KMS-11 (cell line): ENCODE measurements at regions not wholly inside any gene's neighbourhood (a gene's known extent, or its start where the extent isn't known, plus 50 kb on each side); places are given as distances from the start of the nearest gene placed in this dataset.

Experiments
- H2AFZ ChIP-seq: fragments of 200-600 bp; sonication (generic); 2 replicates; pipeline ENCODE4 v1.6.1; 2016; ENCODE audit warnings: antibody characterized with exemption, mixed run types, low read depth
- H3K27ac ChIP-seq: fragments of 200-600 bp; sonication (generic); 2 replicates; pipeline ENCODE4 v1.6.1; 2016; ENCODE audit warnings: mild to moderate bottlenecking, mixed run types
- H3K27me3 ChIP-seq: fragments of 200-600 bp; sonication (generic); 2 replicates; pipeline ENCODE4 v1.6.1; 2017; ENCODE audit warnings: mild to moderate bottlenecking, low read depth, mixed run types, moderate library complexity; ENCODE audit not compliant: insufficient read depth
- H3K36me3 ChIP-seq: fragments of 200-600 bp; sonication (generic); 2 replicates; pipeline ENCODE4 v1.6.1; 2017; ENCODE audit warnings: mild to moderate bottlenecking, mixed run types; ENCODE audit not compliant: insufficient read depth
- H3K4me1 ChIP-seq: fragments of 200-600 bp; sonication (generic); 2 replicates; pipeline ENCODE4 v1.6.1; 2016; ENCODE audit warnings: mild to moderate bottlenecking, low read depth, mixed run types; ENCODE audit not compliant: poor library complexity, severe bottlenecking
- H3K4me2 ChIP-seq: fragments of 200-600 bp; sonication (generic); 2 replicates; pipeline ENCODE4 v1.7.0; 2016; ENCODE audit warnings: mild to moderate bottlenecking, mixed run types
- H3K4me3 ChIP-seq: fragments of 200-600 bp; sonication (generic); IDR thresholded peaks from 2 replicates; pipeline ENCODE4 v1.6.1; 2017; ENCODE audit warnings: low read depth, low read length, mixed read lengths; ENCODE audit not compliant: insufficient read depth
- H3K79me2 ChIP-seq: fragments of 200-600 bp; sonication (generic); 2 replicates; pipeline ENCODE4 v1.6.1; 2016; ENCODE audit warnings: low read depth, mixed run types; ENCODE audit not compliant: insufficient read depth
- H3K9ac ChIP-seq: fragments of 200-600 bp; sonication (generic); 2 replicates; pipeline ENCODE4 v1.6.1; 2016; ENCODE audit warnings: mild to moderate bottlenecking, mixed run types
- H4K20me1 ChIP-seq: fragments of 200-600 bp; sonication (generic); 2 replicates; pipeline ENCODE4 v1.6.1; 2016; ENCODE audit warnings: mild to moderate bottlenecking, mixed run types; ENCODE audit not compliant: insufficient read depth
- TF ChIP-seq, protein P1 (sequence below): fragments of 200-600 bp; sonication (generic); conservative IDR thresholded peaks from 2 replicates; pipeline ENCODE4 v1.6.1; 2017; ENCODE audit warnings: low read depth, mild to moderate bottlenecking, antibody characterized with exemption, low read length, moderate library complexity, mixed read lengths

DNA sequence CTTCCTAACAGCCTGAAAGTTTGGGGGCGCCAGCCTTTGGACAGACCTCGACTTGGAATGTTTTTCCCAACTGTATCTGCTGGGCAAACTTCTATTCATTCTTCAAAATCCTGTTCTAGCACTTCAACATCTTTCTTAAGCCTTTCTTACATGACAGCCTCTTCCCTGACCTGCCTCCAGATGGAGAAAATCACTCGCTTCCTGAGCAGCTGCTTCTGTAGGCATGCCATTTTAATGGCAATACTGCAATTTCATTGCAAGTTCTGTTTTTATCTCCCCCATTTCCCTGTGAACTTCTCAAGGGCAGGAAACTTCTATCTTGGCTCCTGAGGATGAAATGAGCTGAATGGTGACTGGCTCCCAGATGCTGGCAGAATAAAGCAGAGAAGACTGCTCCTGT is 128.8 kb upstream of the ASIC2 start:
- H2AFZ ChIP-seq, result no peak overlapping the region
- TF ChIP-seq, protein P1, sequence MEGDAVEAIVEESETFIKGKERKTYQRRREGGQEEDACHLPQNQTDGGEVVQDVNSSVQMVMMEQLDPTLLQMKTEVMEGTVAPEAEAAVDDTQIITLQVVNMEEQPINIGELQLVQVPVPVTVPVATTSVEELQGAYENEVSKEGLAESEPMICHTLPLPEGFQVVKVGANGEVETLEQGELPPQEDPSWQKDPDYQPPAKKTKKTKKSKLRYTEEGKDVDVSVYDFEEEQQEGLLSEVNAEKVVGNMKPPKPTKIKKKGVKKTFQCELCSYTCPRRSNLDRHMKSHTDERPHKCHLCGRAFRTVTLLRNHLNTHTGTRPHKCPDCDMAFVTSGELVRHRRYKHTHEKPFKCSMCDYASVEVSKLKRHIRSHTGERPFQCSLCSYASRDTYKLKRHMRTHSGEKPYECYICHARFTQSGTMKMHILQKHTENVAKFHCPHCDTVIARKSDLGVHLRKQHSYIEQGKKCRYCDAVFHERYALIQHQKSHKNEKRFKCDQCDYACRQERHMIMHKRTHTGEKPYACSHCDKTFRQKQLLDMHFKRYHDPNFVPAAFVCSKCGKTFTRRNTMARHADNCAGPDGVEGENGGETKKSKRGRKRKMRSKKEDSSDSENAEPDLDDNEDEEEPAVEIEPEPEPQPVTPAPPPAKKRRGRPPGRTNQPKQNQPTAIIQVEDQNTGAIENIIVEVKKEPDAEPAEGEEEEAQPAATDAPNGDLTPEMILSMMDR, result no peak

DNA sequence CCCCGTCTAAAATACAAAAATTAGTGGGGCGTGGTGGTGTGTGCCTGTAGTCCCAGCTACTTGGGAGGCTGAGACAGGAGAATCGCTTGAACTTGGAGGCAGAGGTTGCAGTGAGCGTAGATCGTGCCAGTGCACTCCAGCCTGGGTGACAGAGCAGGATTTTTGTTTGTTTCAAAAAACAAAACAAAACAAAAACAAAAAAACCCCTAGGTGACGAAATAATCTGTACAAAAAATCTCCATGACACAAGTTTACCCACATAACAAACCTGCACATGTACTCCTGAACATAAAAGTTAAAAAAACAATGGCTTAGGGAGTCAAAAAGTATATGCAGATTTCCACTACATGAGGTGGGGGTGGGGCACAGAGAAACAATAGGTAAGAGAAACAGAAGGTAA is 140.5 kb upstream of the ASIC2 start:
- Histone ChIP-seq H3K9ac (no peak overlapping the region), H3K4me2 (no peak overlapping the region), H3K27me3 (no peaks in the 10 kb centered on the region), H3K27ac (no peak overlapping the region), H3K79me2 (no peaks in the 10 kb centered on the region), H3K36me3 (no peaks in the 10 kb centered on the region), H2AFZ (no peak overlapping the region), H3K4me3 (no peak overlapping the region), H3K4me1 (no peaks in the 10 kb centered on the region), H4K20me1 (no peaks in the 10 kb centered on the region)
- TF ChIP-seq, protein P1, result no peak

More for the DNA sequence above, 128.8 kb upstream of the ASIC2 start:
- Histone ChIP-seq H3K27me3 (no peaks in the 10 kb centered on the region), H3K9ac (no peak overlapping the region), H3K27ac (no peak overlapping the region), H4K20me1 (no peaks in the 10 kb centered on the region), H3K4me1 (no peaks in the 10 kb centered on the region), H3K4me3 (no peak overlapping the region), H3K36me3 (no peaks in the 10 kb centered on the region), H3K79me2 (no peaks in the 10 kb centered on the region), H3K4me2 (no peak overlapping the region)

GRCh38 chr17:33434841-33435240 is 141.7 kb upstream of the ASIC2 start:
- H4K20me1 ChIP-seq, result no peaks in the 10 kb centered on the region
- H3K4me2 ChIP-seq, result no peak overlapping the region
- H3K9ac ChIP-seq, result no peak overlapping the region
- no peak overlapping the region for H2AFZ ChIP-seq
- H3K4me3 ChIP-seq, result no peak overlapping the region
- no peaks in the 10 kb centered on the region for H3K27me3 ChIP-seq
- no peak overlapping the region for H3K27ac ChIP-seq
- H3K79me2 ChIP-seq, result no peaks in the 10 kb centered on the region
- TF ChIP-seq, protein P1, result no peak
- no peaks in the 10 kb centered on the region for H3K4me1 ChIP-seq
- no peaks in the 10 kb centered on the region for H3K36me3 ChIP-seq

GRCh38 chr17:33435721-33436301 is 142.7 kb upstream of the ASIC2 start:
- no peaks in the 10 kb centered on the region for H3K36me3 ChIP-seq
- no peak overlapping the region for H3K4me2 ChIP-seq
- no peaks in the 10 kb centered on the region for H4K20me1 ChIP-seq
- H3K27ac ChIP-seq, result no peak overlapping the region
- H3K4me1 ChIP-seq, result no peaks in the 10 kb centered on the region
- no peak overlapping the region for H3K9ac ChIP-seq
- H2AFZ ChIP-seq, result no peak overlapping the region
- TF ChIP-seq, protein P1, result no peak
- no peaks in the 10 kb centered on the region for H3K79me2 ChIP-seq
- no peak overlapping the region for H3K4me3 ChIP-seq
- no peaks in the 10 kb centered on the region for H3K27me3 ChIP-seq
